ENCODE measurements at regions not wholly inside any gene's neighbourhood (a gene's known extent, or its start where the extent isn't known, plus 50 kb on each side); places are given as distances from the start of the nearest gene placed in this dataset.

GRCh38 chr6:43942011-43942442, 172.0 kb downstream of the VEGFA start:
- no peak overlapping the region for H3K23ac ChIP-seq (ENCODE audit: insufficient read length, low read depth, low read length)
- H3K36me3 Mint-ChIP-seq (ENCODE audit: insufficient read depth in 1 of 3, low read depth in 3 of 3): peaks cover 0 to 4% (median 0%) of the 10 kb centered on the region in 3 experiments; a peak in 2 of 7 replicates
- H2AK5ac ChIP-seq (ENCODE audit: insufficient read length, low read length): no peak overlapping the region
- DNase-seq: peak; percentile 25
- H3K79me2 ChIP-seq (ENCODE audit: insufficient read depth, low read length): no peaks in the 10 kb centered on the region
- no CpG with 5 or more reads among the region's 5 CpGs for WGBS (ENCODE audit: extremely low coverage, insufficient read length, low lambda C conversion rate)
- no peak overlapping the region for H3K9ac ChIP-seq (ENCODE audit: extremely low read depth, insufficient read length, low read length)
- no peak overlapping the region for H3K4me3 Mint-ChIP-seq
- no peak overlapping the region for H2BK15ac ChIP-seq (ENCODE audit: low read depth, low read length)
- no peak for TF ChIP-seq CTCF (conservative IDR thresholded peaks at IDR 0.05)
- no peaks in the 10 kb centered on the region for H3K27me3 ChIP-seq (ENCODE audit: insufficient read depth, low read length)
- no peak overlapping the region for H4K5ac ChIP-seq (ENCODE audit: insufficient read length, low read depth, low read length)
- H4K20me1 ChIP-seq (ENCODE audit: control insufficient read depth, insufficient read depth, insufficient read length): no peaks in the 10 kb centered on the region
- peak overlapping the region in 1 of 3 experiments; percentile 59; a peak in 2 of 7 replicates for H3K27ac Mint-ChIP-seq
- no peaks in the 10 kb centered on the region for H3K27me3 Mint-ChIP-seq (ENCODE audit: low read depth)
- no peak overlapping the region for H2BK12ac ChIP-seq (ENCODE audit: insufficient read length, low read depth, low read length)
- no peak overlapping the region for H3K56ac ChIP-seq (ENCODE audit: insufficient read length, low read depth, low read length)
- H3K4me1 ChIP-seq (ENCODE audit: insufficient read depth, low read length): no peaks in the 10 kb centered on the region; the same call in 1 of the 2 replicates
- no peaks in the 10 kb centered on the region for H3K9me3 ChIP-seq (ENCODE audit: control insufficient read depth, low read depth, low read length)
- H3K18ac ChIP-seq (ENCODE audit: insufficient read length, low read depth, low read length): no peak overlapping the region
- H3K4me1 Mint-ChIP-seq: peaks cover 11 to 23% of the 10 kb centered on the region in 2 experiments
- H3K4ac ChIP-seq (ENCODE audit: low read depth, low read length): no peak overlapping the region
- no peak overlapping the region for H3K14ac ChIP-seq (ENCODE audit: insufficient read depth, low read length)
- H3K9me3 Mint-ChIP-seq: peaks cover 0 to 3% of the 10 kb centered on the region in 2 experiments; a peak in 3 of 5 replicates
- no peak overlapping the region for H3T11ph ChIP-seq (ENCODE audit: low read length)
- no peak overlapping the region for H2AFZ ChIP-seq (ENCODE audit: low read length)
- no peak overlapping the region for H4K91ac ChIP-seq (ENCODE audit: insufficient read length, low read depth, low read length)
- H2BK5ac ChIP-seq (ENCODE audit: insufficient read length, low read length): no peak overlapping the region
- H4K8ac ChIP-seq (replicated peaks; ENCODE audit: insufficient read length, low read depth, low read length): no peak overlapping the region
- H3K27ac ChIP-seq (ENCODE audit: insufficient read length, low read depth, low read length): no peak overlapping the region
- H2BK120ac ChIP-seq (ENCODE audit: low read depth, low read length, poor library complexity, severe bottlenecking): no peak overlapping the region
- no peaks in the 10 kb centered on the region for H3K79me1 ChIP-seq (ENCODE audit: insufficient read depth, low read depth, low read length, poor library complexity, severe bottlenecking)
- H3K4me2 ChIP-seq (ENCODE audit: insufficient read depth, insufficient read length, low read length): no peak overlapping the region
- no peak overlapping the region for H2BK20ac ChIP-seq (ENCODE audit: low read depth, low read length, poor library complexity, severe bottlenecking)
- no peaks in the 10 kb centered on the region for H3K23me2 ChIP-seq (ENCODE audit: insufficient read length, low read depth, low read length, poor library complexity, severe bottlenecking)
